Esophagus muscularis mucosa (tissue), 4 donors: ENCODE measurements at regions not wholly inside any gene's neighbourhood (a gene's known extent, or its start where the extent isn't known, plus 50 kb on each side); places are given as distances from the start of the nearest gene placed in this dataset.

Experiments used
- EP300 ChIP-seq: sonication (generic); formaldehyde crosslinking; IDR thresholded peaks from one replicate; pipeline ENCODE4 v1.6.1; 2017; ENCODE audit warnings: antibody characterized with exemption
- POLR2A ChIP-seq: fragments of 450-650 bp; IDR thresholded peaks from one replicate; pipeline ENCODE4 v1.6.1; 2017; ENCODE audit warnings: antibody characterized with exemption, moderate library complexity, mild to moderate bottlenecking, low read depth
- POLR2AphosphoS5 ChIP-seq, 2 donors: sonication (generic); formaldehyde crosslinking; IDR thresholded peaks; one replicate each; pipeline ENCODE4 v1.6.1; 2017; ENCODE audit warnings: antibody characterized with exemption in 2 of 2
- TF ChIP-seq, protein P1 (sequence below), 3 experiments: fragments of 200-600 bp in 2 of 3; fragments of 450-650 bp in 1 of 3; sonication (generic) in 2 of 3; IDR thresholded peaks; one replicate each; pipeline ENCODE4 v1.5.1; 2017 to 2019; ENCODE audit warnings: antibody characterized with exemption in 3 of 3, mild to moderate bottlenecking in 2 of 3, moderate library complexity in 1 of 3

DNA sequence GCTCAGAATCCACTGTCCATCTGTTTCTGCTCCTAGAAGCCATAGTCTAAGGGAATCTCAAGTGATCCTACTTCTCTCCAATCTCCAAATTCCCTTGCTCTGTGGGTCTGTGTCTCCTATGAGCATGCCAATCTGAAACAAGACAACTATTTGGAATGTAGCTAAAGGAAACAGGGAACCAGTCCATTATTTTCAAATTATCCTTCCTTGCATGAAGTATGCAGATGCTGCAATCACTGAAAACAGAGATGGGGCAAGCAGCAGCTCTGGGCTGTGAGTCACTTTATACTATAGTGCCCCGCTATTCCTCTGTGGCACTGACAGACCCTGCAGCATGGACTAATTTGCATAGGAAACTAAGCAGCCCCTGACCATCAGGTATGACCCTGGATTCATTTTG is 76.9 kb upstream of the PRSS58 start:
- TF ChIP-seq, protein P1, sequence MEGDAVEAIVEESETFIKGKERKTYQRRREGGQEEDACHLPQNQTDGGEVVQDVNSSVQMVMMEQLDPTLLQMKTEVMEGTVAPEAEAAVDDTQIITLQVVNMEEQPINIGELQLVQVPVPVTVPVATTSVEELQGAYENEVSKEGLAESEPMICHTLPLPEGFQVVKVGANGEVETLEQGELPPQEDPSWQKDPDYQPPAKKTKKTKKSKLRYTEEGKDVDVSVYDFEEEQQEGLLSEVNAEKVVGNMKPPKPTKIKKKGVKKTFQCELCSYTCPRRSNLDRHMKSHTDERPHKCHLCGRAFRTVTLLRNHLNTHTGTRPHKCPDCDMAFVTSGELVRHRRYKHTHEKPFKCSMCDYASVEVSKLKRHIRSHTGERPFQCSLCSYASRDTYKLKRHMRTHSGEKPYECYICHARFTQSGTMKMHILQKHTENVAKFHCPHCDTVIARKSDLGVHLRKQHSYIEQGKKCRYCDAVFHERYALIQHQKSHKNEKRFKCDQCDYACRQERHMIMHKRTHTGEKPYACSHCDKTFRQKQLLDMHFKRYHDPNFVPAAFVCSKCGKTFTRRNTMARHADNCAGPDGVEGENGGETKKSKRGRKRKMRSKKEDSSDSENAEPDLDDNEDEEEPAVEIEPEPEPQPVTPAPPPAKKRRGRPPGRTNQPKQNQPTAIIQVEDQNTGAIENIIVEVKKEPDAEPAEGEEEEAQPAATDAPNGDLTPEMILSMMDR (IDR thresholded peaks at IDR 0.05), result no peak
- no peak for TF ChIP-seq POLR2A
- TF ChIP-seq EP300, result no peak
- TF ChIP-seq POLR2AphosphoS5 (IDR thresholded peaks at IDR 0.05), result no peak
